A673 (cell line): ENCODE measurements at regions not wholly inside any gene's neighbourhood (a gene's known extent, or its start where the extent isn't known, plus 50 kb on each side); places are given as distances from the start of the nearest gene placed in this dataset.

Experiments used
- BruUV-seq: library from RNA; stranded (reverse); fragments of 400-500 nt; replicated peaks from 2 replicates; lab custom pipeline; 2021; lab: Mats Ljungman, UMichigan
- CTCF ChIA-PET: fragments of 300-600 bp; sonication (Branson Sonifier 250); formaldehyde crosslinking; loops from one replicate; lab custom pipeline; 2022; ENCODE audit warnings: antibody characterized with exemption; lab: Charles Lee
- POLR2A ChIA-PET: fragments of 300-600 bp; sonication (Branson Sonifier 250); formaldehyde crosslinking; loops from one replicate; lab custom pipeline; 2022; ENCODE audit warnings: antibody characterized with exemption; ENCODE audit not compliant: low non-redundant PET; lab: Charles Lee
- DNase-seq: peaks from one replicate; pipeline ENCODE4 v3.0.0-alpha.2; 2015; ENCODE audit warnings: low spot score
- H3K27ac ChIP-seq: fragments of 200-600 bp; sonication (generic); 2 replicates; pipeline ENCODE4 v1.5.1; 2016; ENCODE audit warnings: mixed run types, low read depth, mild to moderate bottlenecking, mixed read lengths, antibody characterized with exemption, low read length; ENCODE audit not compliant: poor library complexity, severe bottlenecking
- H3K27me3 ChIP-seq: fragments of 200-600 bp; sonication (generic); replicated peaks from 2 replicates; pipeline ENCODE4 v1.6.1; 2017; ENCODE audit warnings: mixed run types, low read depth, mild to moderate bottlenecking, mixed read lengths, antibody characterized with exemption, low read length; ENCODE audit not compliant: insufficient read depth, poor library complexity
- H3K36me3 ChIP-seq: fragments of 200-600 bp; sonication (generic); 2 replicates; pipeline ENCODE4 v1.6.1; 2016; ENCODE audit warnings: mixed run types, mild to moderate bottlenecking, mixed read lengths, antibody characterized with exemption, low read length; ENCODE audit not compliant: insufficient read depth, poor library complexity, severe bottlenecking
- H3K4me1 ChIP-seq: fragments of 200-600 bp; sonication (generic); 2 replicates; pipeline ENCODE4 v1.6.1; 2017; ENCODE audit warnings: mixed run types, mild to moderate bottlenecking, mixed read lengths, antibody characterized with exemption, low read length; ENCODE audit not compliant: insufficient read depth, poor library complexity, severe bottlenecking
- H3K4me3 ChIP-seq: fragments of 200-600 bp; sonication (generic); 2 replicates; pipeline ENCODE4 v1.5.1; 2016; ENCODE audit warnings: low read depth, mixed run types, mild to moderate bottlenecking, mixed read lengths, low read length; ENCODE audit not compliant: poor library complexity, severe bottlenecking
- H3K9me3 ChIP-seq: fragments of 200-600 bp; sonication (generic); 2 replicates; pipeline ENCODE4 v1.6.1; 2016; ENCODE audit warnings: mixed run types, low read depth, mild to moderate bottlenecking, mixed read lengths, antibody characterized with exemption, low read length; ENCODE audit not compliant: poor library complexity, severe bottlenecking
- EZH2 ChIP-seq: fragments of 200-600 bp; sonication (generic); IDR thresholded peaks from 2 replicates; pipeline ENCODE4 v1.6.1; 2017; ENCODE audit warnings: borderline replicate concordance, low read depth, mild to moderate bottlenecking, mixed read lengths, antibody characterized with exemption, low read length; ENCODE audit not compliant: poor library complexity, severe bottlenecking
- intact Hi-C: fragments of 100-400 bp; cut with micrococcal nuclease; formaldehyde crosslinking; loops from one replicate; pipeline ENCODE4 v1.10.0; 2022; ENCODE audit not compliant: unreplicated experiment
- TF ChIP-seq, protein P1 (sequence below): fragments of 300-800, 200-600 bp; sonication (generic); conservative IDR thresholded peaks from 2 replicates; pipeline ENCODE4 v1.5.1; 2017; ENCODE audit warnings: low read depth, mild to moderate bottlenecking, antibody characterized with exemption, low read length, moderate library complexity, mixed read lengths

DNA sequence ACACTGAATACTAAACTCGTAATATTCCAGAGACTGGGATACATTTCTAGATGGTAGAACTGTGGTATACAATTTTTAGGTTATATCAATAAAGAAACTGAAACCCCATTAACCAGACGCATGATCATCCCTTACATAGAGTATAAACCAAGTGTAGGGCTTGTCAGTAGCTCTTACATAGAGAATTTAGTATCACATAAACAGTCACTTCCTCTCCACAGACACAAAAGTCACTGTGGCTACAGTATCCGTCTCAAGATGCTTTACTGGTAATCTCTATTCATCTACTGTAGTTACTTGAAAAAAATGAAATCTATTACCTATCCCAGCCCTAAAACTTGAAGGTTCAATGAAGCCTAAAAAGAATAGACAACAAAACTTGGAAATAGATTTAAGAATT lies 252.3 kb upstream of the TMPRSS15 start:
- Histone ChIP-seq H3K4me1 (no peaks in the 10 kb centered on the region), H3K36me3 (no peaks in the 10 kb centered on the region), H3K9me3 (peaks cover 2% of the 10 kb centered on the region), H3K27ac (no peak overlapping the region), H3K4me3 (no peak overlapping the region), H3K27me3 (no peaks in the 10 kb centered on the region)
- CTCF ChIA-PET, result no interaction called here
- intact Hi-C loops, result no loop called here
- BruUV-seq, result no TSS peak
- no peak for DNase-seq
- POLR2A ChIA-PET, result no interaction called here
- TF ChIP-seq, protein P1, sequence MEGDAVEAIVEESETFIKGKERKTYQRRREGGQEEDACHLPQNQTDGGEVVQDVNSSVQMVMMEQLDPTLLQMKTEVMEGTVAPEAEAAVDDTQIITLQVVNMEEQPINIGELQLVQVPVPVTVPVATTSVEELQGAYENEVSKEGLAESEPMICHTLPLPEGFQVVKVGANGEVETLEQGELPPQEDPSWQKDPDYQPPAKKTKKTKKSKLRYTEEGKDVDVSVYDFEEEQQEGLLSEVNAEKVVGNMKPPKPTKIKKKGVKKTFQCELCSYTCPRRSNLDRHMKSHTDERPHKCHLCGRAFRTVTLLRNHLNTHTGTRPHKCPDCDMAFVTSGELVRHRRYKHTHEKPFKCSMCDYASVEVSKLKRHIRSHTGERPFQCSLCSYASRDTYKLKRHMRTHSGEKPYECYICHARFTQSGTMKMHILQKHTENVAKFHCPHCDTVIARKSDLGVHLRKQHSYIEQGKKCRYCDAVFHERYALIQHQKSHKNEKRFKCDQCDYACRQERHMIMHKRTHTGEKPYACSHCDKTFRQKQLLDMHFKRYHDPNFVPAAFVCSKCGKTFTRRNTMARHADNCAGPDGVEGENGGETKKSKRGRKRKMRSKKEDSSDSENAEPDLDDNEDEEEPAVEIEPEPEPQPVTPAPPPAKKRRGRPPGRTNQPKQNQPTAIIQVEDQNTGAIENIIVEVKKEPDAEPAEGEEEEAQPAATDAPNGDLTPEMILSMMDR, result no peak
- no peak for TF ChIP-seq EZH2

GRCh38 chr21:18661842-18662241 lies 258.3 kb upstream of the TMPRSS15 start:
- Histone ChIP-seq H3K4me1 (no peaks in the 10 kb centered on the region), H3K27me3 (no peaks in the 10 kb centered on the region), H3K9me3 (peaks cover 11% of the 10 kb centered on the region), H3K36me3 (no peaks in the 10 kb centered on the region), H3K4me3 (no peak overlapping the region), H3K27ac (no peak overlapping the region)
- intact Hi-C loops, result no loop called here
- BruUV-seq, result no TSS peak
- TF ChIP-seq, protein P1, result no peak
- TF ChIP-seq EZH2, result no peak
- ChIA-PET POLR2A (no interaction called here), CTCF (no interaction called here)
- DNase-seq, result no peak

DNA sequence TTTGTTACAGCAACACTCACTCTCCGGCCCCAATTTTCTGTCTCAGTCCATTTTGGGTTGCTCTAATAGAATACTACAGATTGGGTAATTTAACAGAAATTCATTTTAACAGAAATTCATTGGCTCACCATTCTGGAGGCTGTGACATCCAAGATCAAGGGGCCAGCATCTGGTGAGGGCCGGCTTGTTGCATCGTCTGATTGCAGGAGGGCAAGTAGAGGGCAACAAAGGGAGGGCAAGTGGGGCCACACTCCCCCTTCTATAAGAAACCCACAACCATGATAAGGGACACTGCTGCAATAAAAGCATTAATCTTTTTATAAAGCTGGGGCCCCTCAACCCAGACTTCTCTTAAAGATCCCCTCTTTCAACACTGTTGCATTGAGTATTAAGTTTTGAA lies 260.1 kb upstream of the TMPRSS15 start:
- POLR2A ChIA-PET, result no interaction called here
- no peak for DNase-seq
- intact Hi-C loops, result no loop called here
- Histone ChIP-seq H3K27me3 (no peaks in the 10 kb centered on the region), H3K9me3 (peaks cover 12% of the 10 kb centered on the region), H3K4me3 (no peak overlapping the region), H3K4me1 (no peaks in the 10 kb centered on the region), H3K36me3 (no peaks in the 10 kb centered on the region), H3K27ac (no peak overlapping the region)
- TF ChIP-seq, protein P1, result no peak
- TF ChIP-seq EZH2, result no peak
- no TSS peak for BruUV-seq
- CTCF ChIA-PET, result no interaction called here
